HEK293 (cell line): ENCODE measurements at regions not wholly inside any gene's neighbourhood (a gene's known extent, or its start where the extent isn't known, plus 50 kb on each side); places are given as distances from the start of the nearest gene placed in this dataset.

Source experiments
- CTCF ChIA-PET: fragments of 350-600 bp; formaldehyde crosslinking; extraction: SDS; loops from one replicate; lab custom pipeline; 2021; ENCODE audit warnings: antibody characterized with exemption; lab: Yijun Ruan, JAX
- POLR2A ChIA-PET: fragments of 300-600 bp; formaldehyde crosslinking; extraction: SDS; loops from one replicate; lab custom pipeline; 2020; ENCODE audit warnings: antibody characterized with exemption, inconsistent platforms; lab: Yijun Ruan, JAX
- H3K27ac ChIP-seq: fragments of 200-500 bp; sonication (Bioruptor generic); 2 replicates; pipeline ENCODE4 v1.5.1; 2014; ENCODE audit warnings: low read depth, low read length, control low read depth, inconsistent platforms; ENCODE audit errors: extremely low read depth
- H3K36me3 ChIP-seq, 2 experiments: fragments of 200-500 bp in 1 of 2; sonication (Bioruptor generic) in 1 of 2; 1 replicate in 1 of 2; 2 replicates in 1 of 2; pipeline ENCODE4 v1.5.1; 2014 to 2017; ENCODE audit warnings: inconsistent platforms in 2 of 2, low read length in 2 of 2; ENCODE audit not compliant: control insufficient read depth in 2 of 2, insufficient read depth in 1 of 2
- H3K4me1 ChIP-seq: fragments of 200-500 bp; sonication (Bioruptor generic); 2 replicates; pipeline ENCODE4 v1.5.1; 2014; ENCODE audit warnings: mild to moderate bottlenecking, low read length, inconsistent platforms; ENCODE audit not compliant: control insufficient read depth, insufficient read depth
- H3K4me3 ChIP-seq: 2 replicates; pipeline ENCODE4 v1.5.1; 2011; ENCODE audit warnings: low read depth, mild to moderate bottlenecking, control low read depth, low read length, moderate library complexity
- H3K9me3 ChIP-seq: fragments of 200-500 bp; sonication (Bioruptor generic); 2 replicates; pipeline ENCODE4 v1.5.1; 2014; ENCODE audit warnings: low read depth, low read length, inconsistent platforms; ENCODE audit not compliant: control insufficient read depth, insufficient read depth
- GFI1B ChIP-seq: fragments of 450-650 bp; formaldehyde crosslinking; IDR thresholded peaks from 2 replicates; pipeline ENCODE4 v1.5.1; 2016; ENCODE audit warnings: missing biosample characterization, missing genetic modification characterization
- GLIS1 ChIP-seq: fragments of 450-650 bp; formaldehyde crosslinking; IDR thresholded peaks from 2 replicates; pipeline ENCODE4 v1.5.1; 2016; ENCODE audit warnings: missing biosample characterization, missing genetic modification characterization
- IKZF3 ChIP-seq: fragments of 450-650 bp; IDR thresholded peaks from 2 replicates; pipeline ENCODE4 v1.5.0; 2018; ENCODE audit warnings: missing biosample characterization, mild to moderate bottlenecking, missing genetic modification characterization, moderate library complexity
- REST ChIP-seq: fragments of 450-650 bp; formaldehyde crosslinking; IDR thresholded peaks from 2 replicates; pipeline ENCODE4 v1.5.1; 2016; ENCODE audit warnings: missing biosample characterization, missing genetic modification characterization
- SCRT2 ChIP-seq: fragments of 450-650 bp; formaldehyde crosslinking; IDR thresholded peaks from 2 replicates; pipeline ENCODE4 v1.5.1; 2016; ENCODE audit warnings: missing biosample characterization, missing genetic modification characterization
- SP3 ChIP-seq: fragments of 450-650 bp; formaldehyde crosslinking; IDR thresholded peaks from 2 replicates; pipeline ENCODE4 v1.5.1; 2016; ENCODE audit warnings: missing biosample characterization, missing genetic modification characterization
- TRIM28 ChIP-seq: IDR thresholded peaks from 2 replicates; pipeline ENCODE4 v1.6.1; 2011; ENCODE audit warnings: low read length, control low read depth, borderline replicate concordance
- ZNF121 ChIP-seq: fragments of 450-650 bp; formaldehyde crosslinking; IDR thresholded peaks from 2 replicates; pipeline ENCODE4 v1.5.1; 2016; ENCODE audit warnings: missing biosample characterization, missing genetic modification characterization
- ZNF169 ChIP-seq: fragments of 450-650 bp; formaldehyde crosslinking; IDR thresholded peaks from 2 replicates; pipeline ENCODE4 v1.5.1; 2016; ENCODE audit warnings: missing biosample characterization, missing genetic modification characterization
- ZNF18 ChIP-seq: fragments of 450-650 bp; formaldehyde crosslinking; IDR thresholded peaks from 2 replicates; pipeline ENCODE4 v1.5.1; 2016; ENCODE audit warnings: missing biosample characterization, missing genetic modification characterization
- ZNF202 ChIP-seq: fragments of 450-650 bp; formaldehyde crosslinking; IDR thresholded peaks from 2 replicates; pipeline ENCODE4 v1.5.1; 2016; ENCODE audit warnings: missing biosample characterization, missing genetic modification characterization, borderline replicate concordance
- ZNF221 ChIP-seq: fragments of 450-650 bp; formaldehyde crosslinking; IDR thresholded peaks from 2 replicates; pipeline ENCODE4 v1.5.1; 2017; ENCODE audit warnings: missing biosample characterization, missing genetic modification characterization, borderline replicate concordance
- ZNF311 ChIP-seq: fragments of 450-650 bp; formaldehyde crosslinking; IDR thresholded peaks from 2 replicates; pipeline ENCODE4 v1.5.1; 2017; ENCODE audit warnings: missing biosample characterization, missing genetic modification characterization, borderline replicate concordance
- ZNF350 ChIP-seq: fragments of 450-650 bp; formaldehyde crosslinking; IDR thresholded peaks from 2 replicates; pipeline ENCODE4 v1.5.0; 2017; ENCODE audit warnings: missing biosample characterization, mild to moderate bottlenecking, missing genetic modification characterization
- ZNF354C ChIP-seq: fragments of 450-650 bp; formaldehyde crosslinking; IDR thresholded peaks from 2 replicates; pipeline ENCODE4 v1.5.1; 2016; ENCODE audit warnings: missing biosample characterization, missing genetic modification characterization, low read depth, borderline replicate concordance
- ZNF473 ChIP-seq: fragments of 450-650 bp; formaldehyde crosslinking; IDR thresholded peaks from 2 replicates; pipeline ENCODE4 v1.5.1; 2017; ENCODE audit warnings: missing biosample characterization, missing genetic modification characterization
- ZNF514 ChIP-seq: fragments of 450-650 bp; formaldehyde crosslinking; IDR thresholded peaks from 2 replicates; pipeline ENCODE4 v1.5.1; 2016; ENCODE audit warnings: missing biosample characterization, missing genetic modification characterization
- ZNF529 ChIP-seq: fragments of 450-650 bp; formaldehyde crosslinking; IDR thresholded peaks from 2 replicates; pipeline ENCODE4 v1.5.1; 2017; ENCODE audit warnings: missing genetic modification characterization, missing biosample characterization; ENCODE audit not compliant: insufficient replicate concordance
- ZNF549 ChIP-seq: fragments of 450-650 bp; IDR thresholded peaks from 2 replicates; pipeline ENCODE4 v1.5.1; 2018; ENCODE audit warnings: missing biosample characterization, missing genetic modification characterization, mild to moderate bottlenecking, inconsistent platforms, moderate library complexity
- ZNF580 ChIP-seq: fragments of 450-650 bp; formaldehyde crosslinking; IDR thresholded peaks from 2 replicates; pipeline ENCODE4 v1.5.1; 2016; ENCODE audit warnings: missing biosample characterization, missing genetic modification characterization
- ZNF585B ChIP-seq: fragments of 450-650 bp; formaldehyde crosslinking; IDR thresholded peaks from 2 replicates; pipeline ENCODE4 v1.5.1; 2016; ENCODE audit warnings: missing biosample characterization, missing genetic modification characterization
- ZNF670 ChIP-seq: fragments of 450-650 bp; formaldehyde crosslinking; IDR thresholded peaks from 2 replicates; pipeline ENCODE4 v1.5.1; 2016; ENCODE audit warnings: missing biosample characterization, missing genetic modification characterization, low read depth
- ZNF768 ChIP-seq: fragments of 450-650 bp; formaldehyde crosslinking; IDR thresholded peaks from 2 replicates; pipeline ENCODE4 v1.5.1; 2018; ENCODE audit warnings: missing biosample characterization, mild to moderate bottlenecking, missing genetic modification characterization
- ZNF837 ChIP-seq: fragments of 450-650 bp; formaldehyde crosslinking; IDR thresholded peaks from 2 replicates; pipeline ENCODE4 v1.5.1; 2016; ENCODE audit warnings: missing biosample characterization, missing genetic modification characterization

GRCh38 chr3:145190138-145190537 is 970.8 kb downstream of the PLOD2 start:
- Histone ChIP-seq H3K36me3 (no peaks in the 10 kb centered on the region), H3K4me1 (no peaks in the 10 kb centered on the region), H3K9me3 (no peaks in the 10 kb centered on the region), H3K4me3 (no peak overlapping the region)
- CTCF ChIA-PET: no interaction called here
- POLR2A ChIA-PET: no interaction called here
- TF ChIP-seq REST (tag by site-specific recombination): no peak
- TF ChIP-seq GFI1B (tag by site-specific recombination): no peak
- no peak for TF ChIP-seq ZNF549 (tag by site-specific recombination)
- TF ChIP-seq ZNF585B (tag by site-specific recombination): no peak
- no peak for TF ChIP-seq GLIS1
- TF ChIP-seq SCRT2: no peak
- no peak for TF ChIP-seq ZNF529 (tag by site-specific recombination)
- TF ChIP-seq, all 188 proteins: peak for 0
- H3K27ac ChIP-seq: no peak overlapping the region

- Histone ChIP-seq H3K27ac (no peak overlapping the region), H3K4me3 (no peak overlapping the region), H3K4me1 (no peaks in the 10 kb centered on the region), H3K36me3 (no peaks in the 10 kb centered on the region), H3K9me3 (no peaks in the 10 kb centered on the region)
- ChIA-PET POLR2A (no interaction called here), CTCF (interaction anchor here (0.5 kb wide), 1 partner anchor 652 kb away, joined by 3 read pairs; no protein-coding TSS in a partner anchor)
- TF ChIP-seq ZNF221 (no peak), ZNF350 (tag by site-specific recombination) (no peak), IKZF3 (tag by site-specific recombination) (no peak), TRIM28 (no peak), ZNF121 (tag by site-specific recombination) (no peak), ZNF768 (tag by site-specific recombination) (no peak), ZNF354C (tag by site-specific recombination) (no peak), ZNF837 (tag by site-specific recombination) (no peak), ZNF580 (tag by site-specific recombination) (no peak), ZNF311 (no peak), SP3 (tag by site-specific recombination) (no peak), ZNF473 (no peak), ZNF169 (tag by site-specific recombination) (no peak), ZNF670 (tag by site-specific recombination) (no peak), ZNF202 (tag by site-specific recombination) (no peak)
These were observed 970.2 kb downstream of the PLOD2 start for GRCh38 chr3:145190761-145191160.

- H3K4me3 ChIP-seq: no peak overlapping the region
- H3K4me1 ChIP-seq: no peaks in the 10 kb centered on the region
- no peaks in the 10 kb centered on the region for H3K36me3 ChIP-seq
- ChIA-PET CTCF (no interaction called here), POLR2A (no interaction called here)
- no peak overlapping the region for H3K27ac ChIP-seq
- no peak for TF ChIP-seq ZNF18 (tag by site-specific recombination)
- TF ChIP-seq ZNF514 (tag by site-specific recombination): no peak
- no peaks in the 10 kb centered on the region for H3K9me3 ChIP-seq
These were observed 969.4 kb downstream of the PLOD2 start for GRCh38 chr3:145191543-145191942.
